GM11168 (cell line): ENCODE measurements at regions not wholly inside any gene's neighbourhood (a gene's known extent, or its start where the extent isn't known, plus 50 kb on each side); places are given as distances from the start of the nearest gene placed in this dataset.
"Not testable (repeated sequence)": the region's sequence is repeated elsewhere in the genome, so short reads cannot be mapped to it uniquely, and the experiment has no call there.

Experiments used
- in situ Hi-C: fragments of 300-500 bp; cut with MboI; formaldehyde crosslinking; loops from one replicate; pipeline ENCODE4 v1.12.0; 2022; ENCODE audit warnings: low sequenced_read_pairs; ENCODE audit not compliant: unreplicated experiment

- in situ Hi-C loops, result no loop called here
These were observed 137.0 kb upstream of the VWC2 start for GRCh38 chr7:49636400-49636799.

GRCh38 chr7:49638166-49638565 lies 135.3 kb upstream of the VWC2 start:
- in situ Hi-C loops, result no loop called here

- in situ Hi-C loops, result no loop called here
These were observed 134.3 kb upstream of the VWC2 start for GRCh38 chr7:49639068-49639593.

GRCh38 chr7:49639808-49640207 lies 133.6 kb upstream of the VWC2 start:
- in situ Hi-C loops, result no loop called here

- in situ Hi-C loops, result no loop called here
These were observed 130.1 kb upstream of the VWC2 start for GRCh38 chr7:49643321-49643720.

- in situ Hi-C loops, result no loop called here
These were observed 129.7 kb upstream of the VWC2 start for GRCh38 chr7:49643736-49644135.

- in situ Hi-C loops, result no loop called here
These were observed 128.9 kb upstream of the VWC2 start for GRCh38 chr7:49644396-49645166.

GRCh38 chr7:49645296-49645695 lies 128.1 kb upstream of the VWC2 start:
- in situ Hi-C loops, result no loop called here

GRCh38 chr7:49660170-49660783 lies 113.2 kb upstream of the VWC2 start:
- in situ Hi-C loops, result no loop called here

GRCh38 chr7:49660976-49661375 lies 112.5 kb upstream of the VWC2 start:
- in situ Hi-C loops, result no loop called here

- in situ Hi-C loops, result not testable (repeated sequence)
These were observed 107.5 kb upstream of the VWC2 start for GRCh38 chr7:49665963-49666362.

- in situ Hi-C loops, result no loop called here
These were observed 106.7 kb upstream of the VWC2 start for GRCh38 chr7:49666764-49667163.

GRCh38 chr7:49669285-49669684 lies 104.2 kb upstream of the VWC2 start:
- in situ Hi-C loops, result no loop called here

- in situ Hi-C loops, result no loop called here
These were observed 103.7 kb upstream of the VWC2 start for GRCh38 chr7:49669692-49670260.

- in situ Hi-C loops, result no loop called here
These were observed 102.4 kb upstream of the VWC2 start for GRCh38 chr7:49670991-49671390.

- in situ Hi-C loops, result no loop called here
These were observed 80.9 kb upstream of the VWC2 start for GRCh38 chr7:49692516-49692915.

GRCh38 chr7:49695971-49696370 lies 77.5 kb upstream of the VWC2 start:
- in situ Hi-C loops, result no loop called here

GRCh38 chr7:49700841-49701240 lies 72.6 kb upstream of the VWC2 start:
- in situ Hi-C loops, result no loop called here

- in situ Hi-C loops, result no loop called here
These were observed 71.3 kb upstream of the VWC2 start for GRCh38 chr7:49702099-49702498.

GRCh38 chr7:49703337-49703736 lies 70.1 kb upstream of the VWC2 start:
- in situ Hi-C loops, result no loop called here

GRCh38 chr7:49703881-49704280 lies 69.6 kb upstream of the VWC2 start:
- in situ Hi-C loops, result no loop called here
